SKM-1 (cell line): ENCODE measurements at regions not wholly inside any gene's neighbourhood (a gene's known extent, or its start where the extent isn't known, plus 50 kb on each side); places are given as distances from the start of the nearest gene placed in this dataset.

Experiments used
- DNase-seq: peaks from one replicate; lab custom pipeline; 2025; ENCODE audit not compliant: unreplicated experiment; lab: John Stamatoyannopoulos, UW

GRCh38 chr7:54476609-54477008, 65.6 kb upstream of the VSTM2A start:
- DNase-seq = no peak

- DNase-seq = no peak
Measured at GRCh38 chr7:54477083-54477482, 65.1 kb upstream of the VSTM2A start.

- DNase-seq = no peak
Measured at GRCh38 chr7:54483523-54483922, 58.7 kb upstream of the VSTM2A start.

GRCh38 chr7:54485044-54485443, 57.1 kb upstream of the VSTM2A start:
- no peak for DNase-seq
